Left lung (tissue), 4 donors: ENCODE measurements at regions not wholly inside any gene's neighbourhood (a gene's known extent, or its start where the extent isn't known, plus 50 kb on each side); places are given as distances from the start of the nearest gene placed in this dataset.
"Not testable (repeated sequence)": the region's sequence is repeated elsewhere in the genome, so short reads cannot be mapped to it uniquely, and the experiment has no call there.

Experiments
- ATAC-seq: fragments of 200-7000 bp; cut with Tn5 transposase; one replicate; pipeline ENCODE4 v1.9.1; 2020; ENCODE audit warnings: moderate library complexity
- DNase-seq, 4 donors: peaks; one replicate each; pipeline ENCODE4 v3.0.0-alpha.2; 2013 to 2020
- H3K27ac ChIP-seq, 2 donors: fragments of 200-600 bp; sonication (generic) in 1 of 2; one replicate each; pipeline versions ENCODE4 v1.5.0 to v1.8.0; 2020 to 2021
- H3K27me3 ChIP-seq, 2 donors: fragments of 200-600 bp; sonication (generic) in 1 of 2; one replicate each; pipeline versions ENCODE4 v1.5.0 to v1.8.0; 2020 to 2021
- H3K36me3 ChIP-seq, 2 donors: fragments of 200-600 bp; sonication (generic) in 1 of 2; one replicate each; pipeline versions ENCODE4 v1.5.0 to v1.8.0; 2020 to 2021
- H3K4me1 ChIP-seq, 2 donors: fragments of 200-600 bp; one replicate each; pipeline ENCODE4 v1.8.0; 2021
- H3K4me3 ChIP-seq, 2 donors: fragments of 200-600 bp; sonication (generic) in 1 of 2; one replicate each; pipeline versions ENCODE4 v1.5.0 to v1.8.0; 2020 to 2021; ENCODE audit warnings: mild to moderate bottlenecking in 1 of 2
- H3K9me3 ChIP-seq, 2 donors: fragments of 200-600 bp; sonication (generic) in 1 of 2; one replicate each; pipeline versions ENCODE4 v1.5.0 to v1.8.0; 2020 to 2021
- CTCF ChIP-seq, 2 donors: fragments of 200-600 bp; sonication (generic) in 1 of 2; IDR thresholded peaks; one replicate each; pipeline versions ENCODE4 v1.5.0 to v1.8.0; 2021; ENCODE audit warnings: antibody characterized with exemption in 2 of 2
- intact Hi-C, 2 donors: fragments of 100-400 bp; cut with DNase I; formaldehyde crosslinking; loops; one replicate each; pipeline versions ENCODE4 v1.11.2 to v1.14.2; 2022
- donor health status: DM: no; HTN: yes; CAD: no.
- donor health status: DM: no; HTN: no; CAD: no.

GRCh38 chr15:81828135-81828534 lies 217.7 kb downstream of the MEX3B start:
- Histone ChIP-seq H3K4me1 (no peaks in the 10 kb centered on the region), H3K36me3 (no peaks in the 10 kb centered on the region), H3K27ac (no peak overlapping the region), H3K4me3 (no peak overlapping the region), H3K27me3 (no peaks in the 10 kb centered on the region), H3K9me3 (no peaks in the 10 kb centered on the region)
- no peak for DNase-seq
- no peak for ATAC-seq
- intact Hi-C loops: no loop called here
- no peak for TF ChIP-seq CTCF (IDR thresholded peaks at IDR 0.05)

- Histone ChIP-seq H3K4me3 (no peak overlapping the region), H3K27me3 (no peaks in the 10 kb centered on the region), H3K9me3 (no peaks in the 10 kb centered on the region), H3K4me1 (no peaks in the 10 kb centered on the region), H3K27ac (no peak overlapping the region), H3K36me3 (no peaks in the 10 kb centered on the region)
- ATAC-seq: no peak
- no peak for DNase-seq
- intact Hi-C loops: no loop called here
- no peak for TF ChIP-seq CTCF (IDR thresholded peaks at IDR 0.05)
Observed at GRCh38 chr15:81825136-81825535, 220.7 kb downstream of the MEX3B start.

- intact Hi-C loops, H3K9me3 ChIP-seq, H3K36me3 ChIP-seq, H3K4me3 ChIP-seq, DNase-seq, H3K27me3 ChIP-seq, H3K27ac ChIP-seq, ATAC-seq, H3K4me1 ChIP-seq: not testable (repeated sequence)
Observed at GRCh38 chr15:81822587-81822986, 223.2 kb downstream of the MEX3B start.

GRCh38 chr15:81819924-81820635 lies 225.7 kb downstream of the MEX3B start:
- no peaks in the 10 kb centered on the region for H3K4me1 ChIP-seq
- no peak for ATAC-seq
- H3K9me3 ChIP-seq: no peaks in the 10 kb centered on the region
- no peak overlapping the region for H3K27ac ChIP-seq
- peaks cover 0 to 3% of the 10 kb centered on the region in 2 donors for H3K27me3 ChIP-seq
- H3K36me3 ChIP-seq: no peaks in the 10 kb centered on the region
- no peak for DNase-seq
- H3K4me3 ChIP-seq: no peak overlapping the region
- intact Hi-C loops: no loop called here
- TF ChIP-seq CTCF (IDR thresholded peaks at IDR 0.05): no peak

- no peak overlapping the region for H3K27ac ChIP-seq
- no peak for TF ChIP-seq CTCF (IDR thresholded peaks at IDR 0.05)
- no peaks in the 10 kb centered on the region for H3K4me1 ChIP-seq
- H3K9me3 ChIP-seq: no peaks in the 10 kb centered on the region
- intact Hi-C loops: no loop called here
- ATAC-seq (no peak), DNase-seq (no peak)
- H3K27me3 ChIP-seq: peaks cover 0 to 3% of the 10 kb centered on the region in 2 donors
- no peak overlapping the region for H3K4me3 ChIP-seq
- no peaks in the 10 kb centered on the region for H3K36me3 ChIP-seq
Observed at GRCh38 chr15:81814882-81815455, 230.8 kb downstream of the MEX3B start.

- no peak for ATAC-seq
- no peak for DNase-seq
- Histone ChIP-seq H3K36me3 (no peaks in the 10 kb centered on the region), H3K4me1 (no peaks in the 10 kb centered on the region), H3K9me3 (no peaks in the 10 kb centered on the region), H3K27ac (no peak overlapping the region), H3K27me3 (no peaks in the 10 kb centered on the region), H3K4me3 (no peak overlapping the region)
- no peak for TF ChIP-seq CTCF (IDR thresholded peaks at IDR 0.05)
- intact Hi-C loops: no loop called here
Observed at GRCh38 chr15:81813215-81813614, 232.6 kb downstream of the MEX3B start.
